Trophoblast cell (in vitro differentiated cells and primary cell): ENCODE measurements at regions not wholly inside any gene's neighbourhood (a gene's known extent, or its start where the extent isn't known, plus 50 kb on each side); places are given as distances from the start of the nearest gene placed in this dataset.

Source experiments
- DNase-seq, 2 donors: peaks; one replicate each; pipeline ENCODE4 v3.0.0-alpha.2; 2016
- H2AFZ ChIP-seq: 2 replicates; pipeline ENCODE4 v1.6.1; 2013; ENCODE audit warnings: low read length, moderate library complexity, mild to moderate bottlenecking; ENCODE audit not compliant: insufficient read depth, poor library complexity
- H2AK5ac ChIP-seq: 2 replicates; pipeline ENCODE4 v1.6.1; 2013; ENCODE audit warnings: mild to moderate bottlenecking, low read length
- H2BK120ac ChIP-seq: 2 replicates; pipeline ENCODE4 v1.6.1; 2013; ENCODE audit warnings: low read length, mild to moderate bottlenecking, moderate library complexity; ENCODE audit not compliant: insufficient read depth, poor library complexity
- H2BK12ac ChIP-seq: 2 replicates; pipeline ENCODE4 v1.6.1; 2013; ENCODE audit warnings: mild to moderate bottlenecking, low read length, moderate library complexity
- H2BK5ac ChIP-seq: 2 replicates; pipeline ENCODE4 v1.6.1; 2013; ENCODE audit warnings: low read length, low read depth, moderate library complexity, mild to moderate bottlenecking; ENCODE audit not compliant: poor library complexity
- H3K14ac ChIP-seq: 2 replicates; pipeline ENCODE4 v1.6.1; 2013; ENCODE audit warnings: mild to moderate bottlenecking, low read length
- H3K18ac ChIP-seq: 2 replicates; pipeline ENCODE4 v1.6.1; 2013; ENCODE audit warnings: mild to moderate bottlenecking, low read length
- H3K23ac ChIP-seq: 2 replicates; pipeline ENCODE4 v1.6.1; 2013; ENCODE audit warnings: low read length
- H3K27ac ChIP-seq: 2 replicates; pipeline ENCODE4 v1.5.1; 2013; ENCODE audit warnings: low read depth, mild to moderate bottlenecking, inconsistent platforms, low read length, moderate library complexity
- H3K27me3 ChIP-seq: 2 replicates; pipeline ENCODE4 v1.6.1; 2013; ENCODE audit warnings: inconsistent platforms, mild to moderate bottlenecking, low read length, moderate library complexity; ENCODE audit not compliant: insufficient read depth
- H3K36me3 ChIP-seq, 2 experiments: 1 replicate in 1 of 2; 2 replicates in 1 of 2; pipeline ENCODE4 v1.6.1; 2013; ENCODE audit warnings: low read length in 2 of 2, mild to moderate bottlenecking in 2 of 2, moderate library complexity in 1 of 2; ENCODE audit not compliant: insufficient read depth in 2 of 2, control insufficient read depth in 1 of 2
- H3K4ac ChIP-seq: 2 replicates; pipeline ENCODE4 v1.6.1; 2013; ENCODE audit warnings: low read depth, mild to moderate bottlenecking, low read length, moderate library complexity
- H3K4me1 ChIP-seq, 2 experiments: 1 replicate in 1 of 2; 2 replicates in 1 of 2; pipeline ENCODE4 v1.6.1; 2013; ENCODE audit warnings: low read length in 2 of 2, mild to moderate bottlenecking in 2 of 2, moderate library complexity in 1 of 2; ENCODE audit not compliant: insufficient read depth in 2 of 2, control insufficient read depth in 1 of 2
- H3K4me2 ChIP-seq: 2 replicates; pipeline ENCODE4 v1.6.1; 2013; ENCODE audit warnings: inconsistent platforms, mild to moderate bottlenecking, low read length, moderate library complexity
- H3K4me3 ChIP-seq: 2 replicates; pipeline ENCODE4 v1.5.1; 2013; ENCODE audit warnings: mild to moderate bottlenecking, low read depth, low read length, inconsistent platforms
- H3K79me1 ChIP-seq: one replicate; pipeline ENCODE4 v1.6.1; 2013; ENCODE audit warnings: low read length
- H3K79me2 ChIP-seq: 2 replicates; pipeline ENCODE4 v1.6.1; 2013; ENCODE audit warnings: low read length, mild to moderate bottlenecking; ENCODE audit not compliant: control insufficient read depth, insufficient read depth, poor library complexity
- H3K9ac ChIP-seq: 2 replicates; pipeline ENCODE4 v1.6.1; 2013; ENCODE audit warnings: mild to moderate bottlenecking, low read length
- H3K9me3 ChIP-seq: 2 replicates; pipeline ENCODE4 v1.6.1; 2013; ENCODE audit warnings: low read depth, mild to moderate bottlenecking, control low read depth, inconsistent platforms, low read length; ENCODE audit not compliant: insufficient read depth
- H4K12ac ChIP-seq: 2 replicates; pipeline ENCODE4 v1.6.1; 2013; ENCODE audit warnings: low read depth, mild to moderate bottlenecking, low read length, moderate library complexity
- H4K8ac ChIP-seq: 2 replicates; pipeline ENCODE4 v1.6.1; 2013; ENCODE audit warnings: low read depth, mild to moderate bottlenecking, low read length, moderate library complexity
- H4K91ac ChIP-seq: one replicate; pipeline ENCODE4 v1.6.1; 2013; ENCODE audit warnings: low read depth, mild to moderate bottlenecking, low read length, moderate library complexity
- WGBS: extraction: QIAGEN DNeasy Blood & Tissue Kit; methylation state at CpG from one replicate; pipeline ENCODE4 v1.1.7; 2013; ENCODE audit warnings: missing lambda C conversion rate; ENCODE audit not compliant: insufficient read length, insufficient coverage; ENCODE audit errors: extremely low coverage; 5-methylcytosine and 5-hydroxymethylcytosine counted together

- DNase-seq = no peak
- H3K4me2 ChIP-seq = no peak overlapping the region
- no peak overlapping the region for H4K8ac ChIP-seq
- H3K9me3 ChIP-seq = peaks cover 6% of the 10 kb centered on the region
- no peak overlapping the region for H3K9ac ChIP-seq
- H3K14ac ChIP-seq = no peak overlapping the region
- no peaks in the 10 kb centered on the region for H3K79me2 ChIP-seq
- no peak overlapping the region for H4K91ac ChIP-seq
- H2BK5ac ChIP-seq = no peak overlapping the region
- no peak overlapping the region for H3K4ac ChIP-seq
- no peak overlapping the region for H3K4me3 ChIP-seq
- no peak overlapping the region for H3K27ac ChIP-seq
- no peak overlapping the region for H2AFZ ChIP-seq
- H4K12ac ChIP-seq = no peak overlapping the region
- H2BK120ac ChIP-seq = no peak overlapping the region
- no peaks in the 10 kb centered on the region for H3K4me1 ChIP-seq
- H3K18ac ChIP-seq = no peak overlapping the region
- H3K36me3 ChIP-seq = no peaks in the 10 kb centered on the region
- no peak overlapping the region for H3K23ac ChIP-seq
- H2AK5ac ChIP-seq = no peak overlapping the region
- H2BK12ac ChIP-seq = no peak overlapping the region
- H3K79me1 ChIP-seq = no peaks in the 10 kb centered on the region
- no CpG with 5 or more reads among the region's 7 CpGs for WGBS
- H3K27me3 ChIP-seq = peaks cover 5% of the 10 kb centered on the region
These were observed 59.6 kb upstream of the UBE3C start for GRCh38 chr7:157079116-157079515.

GRCh38 chr7:157080111-157080730 is 58.5 kb upstream of the UBE3C start:
- Histone ChIP-seq H3K9ac (no peak overlapping the region), H2AFZ (no peak overlapping the region), H3K4ac (no peak overlapping the region), H3K36me3 (no peaks in the 10 kb centered on the region), H3K27me3 (peaks cover 5% of the 10 kb centered on the region), H4K8ac (no peak overlapping the region), H3K4me2 (no peak overlapping the region), H3K14ac (no peak overlapping the region), H4K12ac (no peak overlapping the region), H3K23ac (no peak overlapping the region), H3K4me1 (no peaks in the 10 kb centered on the region), H3K79me2 (no peaks in the 10 kb centered on the region), H3K9me3 (peaks cover 11% of the 10 kb centered on the region), H2AK5ac (no peak overlapping the region), H3K4me3 (no peak overlapping the region), H3K79me1 (no peaks in the 10 kb centered on the region), H3K27ac (no peak overlapping the region), H3K18ac (no peak overlapping the region), H2BK120ac (no peak overlapping the region), H2BK5ac (no peak overlapping the region), H4K91ac (no peak overlapping the region), H2BK12ac (no peak overlapping the region)
- WGBS = no CpG with 5 or more reads among the region's 10 CpGs
- no peak for DNase-seq

- 100% methylated on average over 5 of the region's 9 CpGs for WGBS
These were observed 52.1 kb upstream of the UBE3C start for GRCh38 chr7:157086508-157087187.

GRCh38 chr7:157087646-157088045 is 51.1 kb upstream of the UBE3C start:
- H3K27me3 ChIP-seq = no peaks in the 10 kb centered on the region
- H4K8ac ChIP-seq = no peak overlapping the region
- DNase-seq = no peak
- H3K27ac ChIP-seq = no peak overlapping the region
- H2BK12ac ChIP-seq = no peak overlapping the region
- H3K9me3 ChIP-seq = peaks cover 24% of the 10 kb centered on the region
- no peaks in the 10 kb centered on the region for H3K4me1 ChIP-seq
- no peak overlapping the region for H3K23ac ChIP-seq
- H2AFZ ChIP-seq = no peak overlapping the region
- H2BK120ac ChIP-seq = no peak overlapping the region
- H3K4me3 ChIP-seq = no peak overlapping the region
- H3K36me3 ChIP-seq = no peaks in the 10 kb centered on the region
- H3K79me2 ChIP-seq = no peaks in the 10 kb centered on the region
- no peak overlapping the region for H2AK5ac ChIP-seq
- no peak overlapping the region for H2BK5ac ChIP-seq
- H3K18ac ChIP-seq = no peak overlapping the region
- no CpG with 5 or more reads among the region's 24 CpGs for WGBS
- H3K9ac ChIP-seq = no peak overlapping the region
- H3K79me1 ChIP-seq = no peaks in the 10 kb centered on the region
- H3K4ac ChIP-seq = no peak overlapping the region
- H3K14ac ChIP-seq = no peak overlapping the region
- no peak overlapping the region for H4K91ac ChIP-seq
- H3K4me2 ChIP-seq = no peak overlapping the region
- no peak overlapping the region for H4K12ac ChIP-seq

More at GRCh38 chr7:157086508-157087187, 52.1 kb upstream of the UBE3C start:
- H3K23ac ChIP-seq = no peak overlapping the region
- no peak for DNase-seq
- no peaks in the 10 kb centered on the region for H3K27me3 ChIP-seq
- no peak overlapping the region for H3K27ac ChIP-seq
- no peak overlapping the region for H4K8ac ChIP-seq
- H3K9me3 ChIP-seq = peaks cover 19% of the 10 kb centered on the region
- H2BK12ac ChIP-seq = no peak overlapping the region
- H3K4me1 ChIP-seq = no peaks in the 10 kb centered on the region
- H2BK120ac ChIP-seq = no peak overlapping the region
- H3K79me2 ChIP-seq = no peaks in the 10 kb centered on the region
- no peak overlapping the region for H2AK5ac ChIP-seq
- no peak overlapping the region for H3K9ac ChIP-seq
- no peak overlapping the region for H4K12ac ChIP-seq
- H3K14ac ChIP-seq = no peak overlapping the region
- H3K4me3 ChIP-seq = no peak overlapping the region
- no peak overlapping the region for H3K18ac ChIP-seq
- H3K4ac ChIP-seq = no peak overlapping the region
- H3K79me1 ChIP-seq = no peaks in the 10 kb centered on the region
- H2AFZ ChIP-seq = no peak overlapping the region
- no peaks in the 10 kb centered on the region for H3K36me3 ChIP-seq
- H2BK5ac ChIP-seq = no peak overlapping the region
- H3K4me2 ChIP-seq = no peak overlapping the region
- H4K91ac ChIP-seq = no peak overlapping the region
